GM23338 (cell line): ENCODE measurements at regions not wholly inside any gene's neighbourhood (a gene's known extent, or its start where the extent isn't known, plus 50 kb on each side); places are given as distances from the start of the nearest gene placed in this dataset.

ENCODE experiments used
- ATAC-seq: fragments of 200-7000 bp; cut with Tn5 transposase; 3 replicates; pipeline ENCODE4 v1.9.1; 2020
- DNase-seq: peaks from one replicate; pipeline ENCODE4 v3.0.0-alpha.2; 2015; ENCODE audit warnings: low spot score
- H2AFZ ChIP-seq: fragments of 200-600 bp; sonication (generic); 2 replicates; pipeline ENCODE4 v1.8.0; 2016; ENCODE audit warnings: antibody characterized with exemption, mild to moderate bottlenecking, moderate library complexity
- H3F3A ChIP-seq: fragments of 200-600 bp; sonication (generic); replicated peaks from 2 replicates; pipeline ENCODE4 v1.8.0; 2017; ENCODE audit warnings: antibody characterized with exemption, mixed run types, low read depth
- H3K27ac ChIP-seq: fragments of 200-600 bp; sonication (generic); 2 replicates; pipeline ENCODE4 v1.6.1; 2016; ENCODE audit warnings: low read depth
- H3K27me3 ChIP-seq: fragments of 200-600 bp; sonication (generic); 2 replicates; pipeline ENCODE4 v1.8.0; 2016; ENCODE audit warnings: mild to moderate bottlenecking, mixed run types, moderate library complexity; ENCODE audit not compliant: insufficient read depth
- H3K36me3 ChIP-seq: fragments of 200-600 bp; sonication (generic); 2 replicates; pipeline ENCODE4 v1.8.0; 2016; ENCODE audit warnings: mild to moderate bottlenecking; ENCODE audit not compliant: insufficient read depth
- H3K4me1 ChIP-seq: fragments of 200-600 bp; sonication (generic); 2 replicates; pipeline ENCODE4 v1.8.0; 2016; ENCODE audit warnings: mild to moderate bottlenecking, moderate library complexity; ENCODE audit not compliant: insufficient read depth
- H3K4me2 ChIP-seq: fragments of 200-600 bp; sonication (generic); 2 replicates; pipeline ENCODE4 v1.7.1; 2017; ENCODE audit warnings: mixed run types
- H3K4me3 ChIP-seq: fragments of 200-600 bp; sonication (generic); 2 replicates; pipeline ENCODE4 v1.6.1; 2016; ENCODE audit warnings: mixed run types
- H3K79me2 ChIP-seq: fragments of 200-600 bp; sonication (generic); replicated peaks from 2 replicates; pipeline ENCODE4 v1.8.0; 2017; ENCODE audit warnings: mild to moderate bottlenecking; ENCODE audit not compliant: insufficient read depth
- H3K9me2 ChIP-seq: fragments of 200-600 bp; sonication (generic); 2 replicates; pipeline ENCODE4 v1.8.0; 2017; ENCODE audit not compliant: insufficient read depth
- H4K20me1 ChIP-seq: fragments of 200-600 bp; sonication (generic); replicated peaks from 2 replicates; pipeline ENCODE4 v1.8.0; 2017; ENCODE audit warnings: mild to moderate bottlenecking; ENCODE audit not compliant: insufficient read depth
- H3K27ac Mint-ChIP-seq: 2 replicates; pipeline ENCODE4 v1.8.0; 2020; ENCODE audit warnings: inconsistent platforms, mild to moderate bottlenecking, moderate library complexity, mixed read lengths
- H3K27me3 Mint-ChIP-seq: 3 replicates; pipeline ENCODE4 v1.8.0; 2022; ENCODE audit warnings: low read depth, mild to moderate bottlenecking, moderate library complexity, mixed read lengths, inconsistent platforms; ENCODE audit not compliant: insufficient read depth, poor library complexity
- H3K36me3 Mint-ChIP-seq: 3 replicates; pipeline ENCODE4 v1.8.0; 2021; ENCODE audit warnings: low read depth, mild to moderate bottlenecking, inconsistent platforms, moderate library complexity, mixed read lengths
- H3K4me1 Mint-ChIP-seq: 3 replicates; pipeline ENCODE4 v1.8.0; 2020; ENCODE audit warnings: mild to moderate bottlenecking, inconsistent platforms, mixed read lengths
- H3K4me3 Mint-ChIP-seq: 3 replicates; pipeline ENCODE4 v1.8.0; 2021; ENCODE audit warnings: moderate library complexity, mild to moderate bottlenecking, inconsistent platforms, mixed read lengths
- H3K9me3 Mint-ChIP-seq: 3 replicates; pipeline ENCODE4 v1.8.0; 2020; ENCODE audit warnings: moderate library complexity, mild to moderate bottlenecking, inconsistent platforms, mixed read lengths
- CREB1 ChIP-seq: fragments of 250-450 bp; sonication (Bioruptor Pico); IDR thresholded peaks from 2 replicates; pipeline ENCODE4 v1.5.0; 2020; ENCODE audit warnings: low read depth, mild to moderate bottlenecking, moderate library complexity
- ETS1 ChIP-seq: IDR thresholded peaks from 2 replicates; pipeline ENCODE4 v1.6.1; 2016; ENCODE audit warnings: antibody characterized with exemption
- EZH2 ChIP-seq: fragments of 200-600 bp; sonication (generic); IDR thresholded peaks from one replicate; pipeline ENCODE4 v1.8.0; 2017; ENCODE audit warnings: antibody characterized with exemption, mild to moderate bottlenecking, low read depth; ENCODE audit not compliant: unreplicated experiment
- NANOG ChIP-seq: IDR thresholded peaks from 2 replicates; pipeline ENCODE4 v1.6.1; 2016; ENCODE audit warnings: antibody characterized with exemption, borderline replicate concordance
- POLR2AphosphoS5 ChIP-seq: IDR thresholded peaks from 2 replicates; pipeline ENCODE4 v1.6.1; 2016; ENCODE audit warnings: antibody characterized with exemption, low read depth
- REST ChIP-seq: IDR thresholded peaks from one replicate; pipeline ENCODE4 v1.6.1; 2018; ENCODE audit warnings: antibody characterized with exemption; ENCODE audit not compliant: unreplicated experiment
- ZNF114 ChIP-seq: fragments of 250-450 bp; sonication (Bioruptor Pico); IDR thresholded peaks from 2 replicates; pipeline ENCODE4 v1.5.0; 2020; ENCODE audit warnings: mild to moderate bottlenecking, moderate library complexity
- ZNF462 ChIP-seq: fragments of 250-450 bp; sonication (Bioruptor Pico); IDR thresholded peaks from 2 replicates; pipeline ENCODE4 v1.5.0; 2020; ENCODE audit warnings: mild to moderate bottlenecking, moderate library complexity

GRCh38 chr10:43759216-43759615, 110.5 kb upstream of the ZNF32 start:
- H3K4me3 Mint-ChIP-seq, result no peak overlapping the region
- peaks cover 5% of the 10 kb centered on the region; the same call in 1 of the 2 replicates for H3K9me2 ChIP-seq
- no peak for DNase-seq
- H3K27ac Mint-ChIP-seq, result no peak overlapping the region
- no peak overlapping the region for H2AFZ ChIP-seq
- no peak overlapping the region for H3K4me2 ChIP-seq
- no peaks in the 10 kb centered on the region for H4K20me1 ChIP-seq
- no peaks in the 10 kb centered on the region for H3F3A ChIP-seq
- no peak overlapping the region for H3K27ac ChIP-seq
- no peaks in the 10 kb centered on the region for H3K36me3 Mint-ChIP-seq
- H3K27me3 ChIP-seq, result peaks cover 15% of the 10 kb centered on the region; the same call in 1 of the 2 replicates
- H3K4me1 Mint-ChIP-seq, result peaks cover 25% of the 10 kb centered on the region
- peaks cover 11% of the 10 kb centered on the region for H3K4me1 ChIP-seq
- H3K36me3 ChIP-seq, result no peaks in the 10 kb centered on the region
- TF ChIP-seq ETS1, result no peak
- no peak for TF ChIP-seq NANOG
- TF ChIP-seq CREB1, result no peak
- no peak for TF ChIP-seq ZNF114
- no peak for TF ChIP-seq REST
- no peak for TF ChIP-seq EZH2
- no peak for TF ChIP-seq POLR2AphosphoS5
- peaks cover 15% of the 10 kb centered on the region for H3K27me3 Mint-ChIP-seq
- no peak for ATAC-seq
- no peaks in the 10 kb centered on the region for H3K9me3 Mint-ChIP-seq
- H3K4me3 ChIP-seq, result no peak overlapping the region
- H3K79me2 ChIP-seq, result no peaks in the 10 kb centered on the region

- Histone ChIP-seq H3K27ac (no peak overlapping the region), H3K4me3 (no peak overlapping the region), H4K20me1 (no peaks in the 10 kb centered on the region), H2AFZ (no peak overlapping the region), H3K79me2 (no peaks in the 10 kb centered on the region), H3F3A (no peaks in the 10 kb centered on the region), H3K27me3 (peaks cover 15% of the 10 kb centered on the region; the same call in 1 of the 2 replicates), H3K36me3 (no peaks in the 10 kb centered on the region), H3K4me1 (peaks cover 22% of the 10 kb centered on the region), H3K9me2 (peaks cover 5% of the 10 kb centered on the region; the same call in 1 of the 2 replicates), H3K4me2 (no peak overlapping the region)
- H3K36me3 Mint-ChIP-seq, result no peaks in the 10 kb centered on the region
- H3K4me1 Mint-ChIP-seq, result peaks cover 31% of the 10 kb centered on the region
- no peak for ATAC-seq
- no peak for DNase-seq
- no peak overlapping the region for H3K27ac Mint-ChIP-seq
- H3K9me3 Mint-ChIP-seq, result no peaks in the 10 kb centered on the region
- peaks cover 33% of the 10 kb centered on the region for H3K27me3 Mint-ChIP-seq
- H3K4me3 Mint-ChIP-seq, result no peak overlapping the region
- no peak for TF ChIP-seq ZNF462 (CRISPR knock-in tag)
- TF ChIP-seq REST, result no peak
These were observed 107.7 kb upstream of the ZNF32 start for GRCh38 chr10:43756341-43756740.
